ENCODE measurements at regions not wholly inside any gene's neighbourhood (a gene's known extent, or its start where the extent isn't known, plus 50 kb on each side); places are given as distances from the start of the nearest gene placed in this dataset.

DNA sequence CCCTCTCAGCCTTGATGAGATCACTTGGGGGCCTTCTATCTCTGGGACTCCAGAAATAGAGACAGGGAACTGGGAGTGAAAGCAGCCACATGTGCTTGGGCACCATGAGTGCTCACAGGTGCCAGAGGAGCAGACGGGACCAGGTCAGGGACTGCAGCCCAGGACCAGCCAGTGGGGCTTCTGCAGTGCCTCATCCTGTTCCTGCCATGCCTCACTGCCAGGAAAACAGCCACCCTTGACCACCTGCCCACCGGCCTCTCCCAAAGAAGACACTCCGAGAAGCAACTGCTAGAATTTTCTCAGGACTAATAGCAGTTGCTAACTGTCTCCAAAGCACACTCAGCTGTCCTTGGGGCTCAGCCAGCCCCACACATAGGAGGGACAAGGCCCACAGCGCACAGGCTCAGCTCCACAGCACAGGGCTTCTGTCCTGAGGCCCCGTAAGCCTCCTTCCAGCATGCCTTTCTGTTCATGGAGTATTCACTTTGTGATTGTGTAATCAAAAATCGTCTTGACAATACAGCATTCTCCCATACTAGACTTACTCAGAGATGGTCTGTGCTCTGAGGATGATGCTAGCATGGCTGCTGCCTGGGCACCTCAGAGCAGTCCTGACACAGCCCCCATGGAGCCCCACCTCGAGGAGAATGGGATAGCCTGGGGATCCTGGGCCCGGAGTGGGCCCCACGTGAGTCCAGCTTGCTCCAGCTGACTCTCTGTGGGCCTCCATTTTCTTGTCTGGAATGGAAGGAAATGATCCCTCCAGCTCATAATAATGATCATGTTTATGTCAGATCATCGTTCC lies 115.7 kb upstream of the RET start:
- TF ChIP-seq, protein P1, sequence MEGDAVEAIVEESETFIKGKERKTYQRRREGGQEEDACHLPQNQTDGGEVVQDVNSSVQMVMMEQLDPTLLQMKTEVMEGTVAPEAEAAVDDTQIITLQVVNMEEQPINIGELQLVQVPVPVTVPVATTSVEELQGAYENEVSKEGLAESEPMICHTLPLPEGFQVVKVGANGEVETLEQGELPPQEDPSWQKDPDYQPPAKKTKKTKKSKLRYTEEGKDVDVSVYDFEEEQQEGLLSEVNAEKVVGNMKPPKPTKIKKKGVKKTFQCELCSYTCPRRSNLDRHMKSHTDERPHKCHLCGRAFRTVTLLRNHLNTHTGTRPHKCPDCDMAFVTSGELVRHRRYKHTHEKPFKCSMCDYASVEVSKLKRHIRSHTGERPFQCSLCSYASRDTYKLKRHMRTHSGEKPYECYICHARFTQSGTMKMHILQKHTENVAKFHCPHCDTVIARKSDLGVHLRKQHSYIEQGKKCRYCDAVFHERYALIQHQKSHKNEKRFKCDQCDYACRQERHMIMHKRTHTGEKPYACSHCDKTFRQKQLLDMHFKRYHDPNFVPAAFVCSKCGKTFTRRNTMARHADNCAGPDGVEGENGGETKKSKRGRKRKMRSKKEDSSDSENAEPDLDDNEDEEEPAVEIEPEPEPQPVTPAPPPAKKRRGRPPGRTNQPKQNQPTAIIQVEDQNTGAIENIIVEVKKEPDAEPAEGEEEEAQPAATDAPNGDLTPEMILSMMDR (conservative IDR thresholded peaks at IDR 0.05 in 1 of 2, IDR thresholded peaks at IDR 0.05 in 1 of 2; ENCODE audit: low read depth in 1 of 2, low read length in 2 of 2) = no peak
- TF ChIP-seq EZH2 (IDR thresholded peaks at IDR 0.05; ENCODE audit: low read length, missing control alignments) = no peak
